ENCODE measurements at regions not wholly inside any gene's neighbourhood (a gene's known extent, or its start where the extent isn't known, plus 50 kb on each side); places are given as distances from the start of the nearest gene placed in this dataset.

DNA sequence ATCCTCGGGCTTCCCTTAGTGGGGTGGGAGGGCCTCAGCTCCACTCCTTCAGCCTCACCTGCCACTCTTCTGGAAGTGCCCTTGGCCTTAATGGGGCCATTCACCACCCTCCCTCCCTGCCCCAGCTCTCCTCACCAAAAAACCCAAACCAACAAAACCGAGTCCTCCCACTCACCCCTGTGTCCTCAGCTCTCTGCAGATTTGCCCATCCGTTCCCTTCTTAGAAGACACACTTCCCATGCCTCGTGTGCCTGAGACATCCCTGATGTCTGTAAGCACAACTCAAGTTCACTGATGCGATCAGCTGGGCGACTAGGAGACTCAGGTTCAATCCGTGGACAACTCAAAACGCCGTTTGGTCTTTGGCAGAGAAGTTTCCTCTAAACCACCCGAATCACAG lies 839.2 kb downstream of the TBC1D22A start:
- DNase-seq = no peak

DNA sequence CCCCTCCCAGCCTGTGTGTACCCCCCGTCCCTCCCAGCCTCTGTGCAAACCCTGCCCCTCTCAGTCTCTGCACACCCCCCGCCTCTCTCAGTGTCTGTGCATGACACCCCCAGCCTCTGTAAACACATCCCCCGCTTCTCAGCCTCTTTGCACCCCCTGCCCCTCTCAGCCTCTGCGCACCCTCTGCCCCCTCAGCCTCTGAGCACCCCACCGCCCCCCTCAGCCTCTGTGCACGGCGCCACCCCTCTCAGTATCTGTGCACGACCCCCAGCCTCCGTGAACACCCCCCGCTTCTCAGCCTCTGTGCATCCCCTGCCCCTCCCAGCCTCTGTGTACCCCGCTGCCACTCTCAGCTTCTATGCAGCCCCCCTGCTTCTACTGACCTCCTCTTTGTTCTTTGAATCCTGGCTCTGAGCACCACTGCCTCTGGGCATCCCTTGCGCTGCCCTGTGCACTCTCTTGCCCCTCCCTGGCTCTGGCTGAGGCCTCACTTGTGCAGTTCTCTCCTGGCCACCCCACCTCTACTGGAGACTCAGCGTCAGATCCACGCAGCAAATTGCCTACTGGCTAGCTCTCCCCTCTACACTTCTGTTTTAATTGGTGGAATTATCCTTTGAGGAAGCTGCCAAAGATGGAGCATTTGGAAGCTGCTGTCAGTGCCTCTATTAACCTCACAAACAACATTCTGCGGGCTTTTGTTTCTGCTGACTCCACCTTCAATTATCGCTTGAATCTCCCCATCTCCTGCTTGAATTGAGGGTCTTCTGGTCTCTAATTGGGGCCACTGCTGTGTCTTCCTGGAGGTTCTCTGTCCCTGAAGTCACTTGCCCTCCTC lies 838.6 kb downstream of the TBC1D22A start:
- no peak for DNase-seq

DNA sequence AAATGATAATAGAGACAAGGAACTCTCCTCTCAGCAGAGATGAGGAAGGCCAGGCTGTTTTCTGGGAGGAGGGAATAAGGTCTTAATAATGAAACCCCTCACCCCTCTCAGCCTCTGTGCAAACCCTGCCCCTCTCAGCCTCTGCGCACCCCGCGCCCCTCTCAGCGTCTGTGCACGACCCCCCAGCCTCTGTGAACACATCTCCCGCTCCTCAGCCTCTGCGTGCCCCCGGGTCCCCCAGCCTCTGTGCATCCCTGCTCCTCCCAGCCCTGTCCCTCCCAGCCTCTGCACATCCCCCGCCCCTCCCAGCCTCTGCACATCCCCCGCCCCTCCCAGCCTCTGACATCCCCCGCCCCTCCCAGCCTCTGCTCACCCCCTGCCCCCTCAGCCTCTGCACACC lies 837.8 kb downstream of the TBC1D22A start:
- no peak for DNase-seq

DNA sequence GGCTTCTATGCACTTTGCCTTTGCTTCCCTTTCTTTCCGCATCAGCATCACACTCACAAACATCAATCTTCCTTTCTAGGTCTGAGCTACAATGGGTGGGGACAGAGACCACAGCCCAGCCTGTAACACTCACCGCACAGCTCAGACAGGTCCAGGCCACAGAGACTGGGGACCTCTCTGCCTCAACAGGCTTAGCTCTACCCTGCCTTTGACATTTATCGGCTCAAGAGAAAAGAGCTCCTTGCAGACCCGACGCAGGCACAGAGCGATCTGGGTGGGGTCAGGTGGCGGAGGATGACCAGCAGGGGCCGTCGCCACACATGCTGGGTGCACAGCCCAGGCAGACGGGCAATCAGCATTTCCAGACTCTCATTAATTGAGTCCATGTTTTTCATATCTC lies 837.3 kb downstream of the TBC1D22A start:
- no peak for DNase-seq

DNA sequence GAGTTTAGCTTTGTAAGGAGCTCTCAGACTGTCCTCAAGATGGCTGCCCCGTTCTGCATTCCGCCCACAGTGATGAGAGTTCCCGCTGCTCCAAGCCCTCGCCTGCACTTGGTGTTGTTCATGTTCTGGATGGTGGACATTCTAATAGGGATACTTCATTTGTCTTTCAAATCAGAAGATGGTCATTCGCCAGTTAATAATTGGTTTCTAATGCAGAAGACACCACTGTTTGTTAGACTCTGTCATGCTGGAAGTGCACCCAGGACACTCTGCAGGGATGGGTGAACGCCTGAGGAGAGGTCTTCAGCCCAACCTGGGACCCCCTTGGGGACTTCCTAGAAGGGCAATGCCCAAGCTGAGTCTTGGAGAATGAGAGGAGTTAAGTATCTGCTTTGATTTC lies 836.4 kb downstream of the TBC1D22A start:
- no peak for DNase-seq

DNA sequence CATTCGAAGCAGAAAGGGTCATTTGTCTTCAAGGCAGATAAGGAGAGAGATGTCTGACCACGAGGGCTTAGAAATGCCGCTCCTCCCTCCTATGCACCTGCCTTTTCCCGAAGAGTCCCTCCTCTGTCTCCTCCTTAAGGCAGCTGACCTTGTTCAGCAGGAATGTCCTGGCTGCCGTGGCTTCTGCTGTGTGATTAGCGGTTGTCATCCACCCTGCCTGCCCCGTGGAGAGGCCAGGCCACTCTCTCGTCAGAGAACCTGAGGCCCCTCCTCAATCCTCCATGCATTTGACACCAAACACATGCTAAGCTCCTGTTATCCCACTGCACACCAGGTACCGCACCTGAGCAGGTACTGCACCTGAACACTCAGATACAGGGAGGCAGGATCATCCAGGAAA lies 834.6 kb downstream of the TBC1D22A start:
- no peak for DNase-seq

DNA sequence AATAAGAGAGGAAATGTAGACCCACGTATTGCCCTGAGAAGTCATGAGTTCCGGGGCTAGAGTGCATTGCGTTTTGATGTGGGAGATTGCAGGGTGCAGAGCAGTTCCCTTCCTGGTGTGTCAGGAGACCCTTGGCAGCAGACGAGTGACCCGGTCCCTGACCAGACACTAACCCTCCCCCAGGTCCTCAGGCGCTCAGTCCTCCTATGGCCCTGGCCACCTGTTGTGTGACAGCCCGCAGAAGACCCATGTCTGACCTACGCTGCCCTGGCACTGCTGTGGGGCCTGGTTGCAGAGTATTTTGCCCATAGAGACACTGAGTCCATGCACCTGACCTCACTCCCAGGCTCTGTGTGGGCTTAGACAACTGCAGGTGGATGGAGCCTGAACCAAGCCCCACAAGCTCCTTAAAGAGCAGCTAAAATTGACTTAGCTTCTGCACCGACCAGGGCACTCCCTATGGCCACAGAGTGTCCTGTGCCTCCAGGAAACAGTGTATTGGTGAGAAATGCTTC lies 833.8 kb downstream of the TBC1D22A start:
- DNase-seq = no peak

DNA sequence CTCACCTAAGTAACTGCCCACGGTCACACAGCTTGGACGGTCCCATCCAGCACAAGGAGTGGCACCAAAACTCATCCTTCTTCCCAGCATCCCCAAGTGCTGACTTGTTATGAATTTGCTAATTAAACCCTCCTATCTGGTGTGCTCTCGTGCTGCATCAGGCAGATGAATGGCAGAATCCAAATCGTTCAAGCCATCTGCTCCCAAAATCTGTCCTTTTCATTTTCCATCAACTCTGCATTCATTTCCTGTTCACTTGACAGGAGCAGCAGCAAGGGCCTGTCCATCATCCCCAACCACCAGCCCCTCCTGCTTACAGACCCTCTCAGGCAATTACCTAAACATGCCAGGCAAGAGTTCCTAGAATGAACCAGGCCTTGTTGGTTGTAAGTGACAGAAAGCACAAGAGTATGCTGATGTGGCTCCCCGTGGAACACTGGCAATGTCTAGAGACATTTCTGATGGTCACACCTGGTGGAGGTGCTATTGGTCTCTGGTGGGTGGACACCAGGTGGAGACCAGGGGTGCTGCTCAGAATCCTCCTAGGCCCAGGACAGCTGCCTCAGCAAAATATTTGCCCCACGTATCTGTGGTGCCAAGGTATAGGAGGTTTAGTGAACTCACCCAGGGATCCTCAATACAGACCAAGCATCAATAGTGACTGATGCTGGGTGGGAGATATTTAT lies 832.5 kb downstream of the TBC1D22A start:
- DNase-seq = no peak

DNA sequence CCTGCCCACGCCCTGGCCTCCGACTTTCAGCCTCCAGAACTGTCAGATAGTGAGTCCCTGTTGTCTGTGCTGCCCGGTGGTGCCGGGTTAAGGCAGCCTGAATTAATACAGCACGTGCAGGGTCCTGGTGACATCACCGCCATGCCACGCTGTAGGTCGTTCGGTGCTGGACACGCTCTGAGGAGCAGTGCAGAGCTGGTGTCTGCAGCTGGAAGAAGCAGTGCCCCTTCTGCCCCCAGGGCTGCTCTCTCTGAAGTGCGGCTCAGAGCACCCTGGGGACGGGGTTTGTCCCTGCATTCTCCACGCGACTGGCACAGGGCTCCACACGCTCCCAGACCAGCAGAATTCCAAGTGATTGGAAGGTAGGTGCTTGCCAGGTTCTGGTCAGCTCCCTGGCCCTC lies 831.5 kb downstream of the TBC1D22A start:
- no peak for DNase-seq

DNA sequence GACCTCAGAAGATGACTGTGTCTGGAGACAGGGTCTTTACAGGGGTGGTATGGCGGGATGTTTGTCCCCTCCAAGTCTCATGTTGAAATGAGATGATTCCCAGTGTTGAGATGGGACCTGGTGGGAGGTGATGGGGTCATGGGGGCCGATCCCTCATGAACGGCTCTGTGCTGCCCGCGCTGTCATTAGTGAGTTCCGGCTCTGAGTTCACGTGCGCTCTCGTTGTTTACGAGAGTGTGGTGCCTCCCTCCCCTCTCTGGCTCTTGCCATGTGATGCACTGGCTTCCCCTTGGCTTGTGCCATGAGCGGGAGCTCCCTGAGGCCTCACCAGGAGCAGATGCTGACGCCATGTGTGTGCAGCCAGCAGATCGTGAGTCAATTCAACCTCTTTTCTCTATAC lies 830.8 kb downstream of the TBC1D22A start:
- no peak for DNase-seq

DNA sequence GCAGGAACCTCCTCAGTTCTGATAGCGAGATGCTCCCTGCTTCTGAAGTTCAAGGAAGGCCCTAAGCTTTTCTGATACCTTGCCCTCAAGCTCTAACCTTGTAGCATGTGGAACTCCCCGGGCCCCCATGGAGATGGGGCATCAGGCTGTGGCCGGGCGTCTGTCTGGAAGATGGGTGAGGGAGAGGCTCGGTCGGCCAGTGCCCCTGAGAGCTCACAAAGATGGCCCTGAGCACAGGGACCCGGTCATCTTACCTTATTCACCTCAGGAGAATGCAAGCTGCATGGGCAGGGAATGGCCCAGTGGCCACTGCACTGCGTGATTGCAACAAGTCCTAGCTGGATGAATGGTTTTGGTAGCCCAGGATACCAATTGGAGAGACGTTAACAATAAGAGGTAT lies 830.3 kb downstream of the TBC1D22A start:
- no peak for DNase-seq

DNA sequence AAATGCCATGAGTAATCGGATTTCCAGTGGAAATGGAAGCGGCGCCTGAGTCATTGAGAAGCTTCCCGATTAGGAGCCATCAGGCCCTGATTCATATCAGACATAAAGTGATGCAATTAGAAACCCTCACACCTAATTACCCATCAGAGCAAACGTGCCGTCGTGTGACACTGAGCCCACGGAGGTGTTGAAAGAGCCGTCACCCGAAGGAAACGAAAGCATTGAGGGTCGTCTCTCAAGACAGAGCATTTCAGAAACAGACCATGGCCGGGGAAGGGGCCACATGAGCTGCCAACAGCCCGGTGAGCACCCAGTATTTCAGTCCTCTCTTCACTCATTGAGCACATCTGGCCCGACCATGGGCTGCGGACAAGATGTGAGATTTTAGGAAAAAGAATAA lies 829.3 kb downstream of the TBC1D22A start:
- no peak for DNase-seq

DNA sequence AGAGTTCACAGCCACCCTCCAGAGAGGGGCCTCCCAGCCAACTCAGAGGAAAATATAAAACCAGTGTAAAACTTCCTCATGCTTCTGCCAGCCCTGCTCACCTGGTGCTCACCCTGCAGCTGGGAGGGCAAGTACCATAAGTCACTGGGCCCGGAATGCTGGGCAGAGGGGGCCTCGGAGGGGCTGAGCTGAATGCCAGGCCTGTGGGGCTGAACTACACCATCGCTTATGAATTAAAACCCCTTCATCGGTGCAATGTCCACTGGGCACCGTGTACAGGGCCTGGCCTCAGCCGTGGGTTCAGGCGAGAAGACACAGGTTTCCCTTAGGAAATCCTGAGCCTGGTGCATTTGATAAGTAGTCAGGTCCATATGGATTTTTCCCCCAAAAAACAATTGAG lies 828.6 kb downstream of the TBC1D22A start:
- DNase-seq = no peak

DNA sequence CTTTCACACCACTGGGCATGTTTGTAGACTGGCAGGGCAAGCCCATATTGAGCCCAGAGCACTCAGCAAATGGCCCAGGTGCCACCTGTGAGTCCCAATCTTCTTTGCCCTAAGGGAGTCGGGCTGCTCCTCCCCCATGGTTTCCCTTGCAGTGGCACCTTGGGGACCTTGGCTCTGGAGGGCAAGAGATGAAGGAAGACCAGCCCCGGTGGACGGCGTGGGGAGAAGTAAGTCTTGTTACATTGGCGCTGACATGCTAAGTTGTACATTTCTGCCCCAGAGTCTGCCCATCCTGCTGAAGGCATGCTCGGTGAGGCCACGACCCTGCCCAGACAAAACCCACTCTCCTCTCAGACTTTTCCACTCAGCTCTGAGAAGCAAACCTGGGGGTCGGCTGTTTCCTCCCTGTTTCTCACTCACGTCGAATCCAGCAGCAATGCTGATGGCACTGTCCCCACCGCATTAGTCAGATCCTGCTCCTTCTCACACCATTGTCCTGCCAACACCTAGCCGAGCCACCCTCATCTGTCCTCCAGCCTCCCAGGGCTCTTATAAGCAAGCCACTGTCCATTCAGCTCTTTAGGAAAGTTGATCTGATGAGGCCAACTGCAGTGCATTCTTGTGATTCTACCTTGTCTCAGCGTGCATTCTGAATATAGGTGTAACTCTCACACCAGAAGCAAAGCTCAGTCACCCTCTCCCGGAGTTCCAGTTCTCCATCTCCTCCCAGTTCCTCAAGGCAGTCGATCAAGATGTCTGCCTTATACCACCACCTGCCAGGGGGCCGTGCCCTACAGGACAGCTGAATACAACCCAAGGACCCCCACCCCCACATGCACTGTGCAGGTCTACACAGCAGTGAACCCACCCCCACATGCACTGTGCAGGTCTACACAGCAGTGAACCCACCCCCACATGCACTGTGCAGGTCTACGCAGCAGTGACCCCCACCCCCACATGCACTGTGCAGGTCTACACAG lies 827.1 kb downstream of the TBC1D22A start:
- DNase-seq = no peak

DNA sequence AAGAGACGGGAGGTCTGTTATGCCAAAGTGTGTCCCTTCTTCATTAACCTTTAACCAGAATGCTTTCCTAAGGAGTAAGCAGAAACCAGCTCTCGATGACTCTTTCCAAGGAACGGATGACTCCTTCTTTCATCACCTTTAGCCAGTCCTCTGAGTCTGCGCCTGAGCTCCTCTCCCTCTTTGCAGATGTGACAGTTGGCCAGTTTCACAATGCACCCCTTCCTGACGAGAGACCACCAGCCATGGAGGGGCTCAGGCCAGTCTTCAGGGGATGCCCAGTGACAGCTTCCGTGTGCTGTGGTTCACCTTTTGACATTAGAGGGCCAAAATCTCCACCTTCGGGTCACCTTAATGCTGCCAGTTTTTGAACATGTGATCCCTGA lies 826.1 kb downstream of the TBC1D22A start:
- DNase-seq = no peak

DNA sequence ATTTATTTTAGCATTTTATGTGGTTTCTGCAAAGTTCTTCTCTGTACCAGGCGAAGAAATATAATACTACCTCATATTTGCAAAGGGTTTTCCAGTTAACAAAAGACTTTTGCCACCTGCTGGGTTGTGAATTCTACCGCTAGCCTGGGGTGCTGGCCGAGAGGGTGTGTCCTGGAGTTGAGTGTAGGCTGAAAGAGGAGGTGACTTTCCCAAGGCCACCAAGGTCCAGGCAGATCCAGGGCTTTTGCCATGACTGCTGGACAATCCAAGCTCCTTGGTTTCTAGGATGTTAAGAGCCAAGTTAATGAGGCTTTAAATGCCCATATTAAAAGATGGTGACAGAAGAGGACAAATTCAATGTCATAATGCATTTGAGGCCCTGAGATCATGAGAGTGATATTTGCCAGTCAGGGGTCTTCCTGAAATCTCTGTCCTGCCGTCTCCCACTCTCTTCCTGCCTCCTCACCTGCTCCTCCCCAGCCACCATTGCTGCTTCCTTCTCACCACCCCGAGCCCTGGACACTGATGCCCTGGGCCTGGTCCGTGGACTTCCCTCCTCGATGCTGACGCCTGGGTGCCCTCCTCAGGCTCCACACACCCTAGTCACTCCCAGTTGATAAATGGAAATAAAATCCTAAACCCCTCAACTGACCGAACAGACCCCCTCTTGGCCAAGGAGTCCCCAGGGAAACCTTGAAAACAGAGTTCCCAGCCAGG lies 825.6 kb downstream of the TBC1D22A start:
- no peak for DNase-seq

DNA sequence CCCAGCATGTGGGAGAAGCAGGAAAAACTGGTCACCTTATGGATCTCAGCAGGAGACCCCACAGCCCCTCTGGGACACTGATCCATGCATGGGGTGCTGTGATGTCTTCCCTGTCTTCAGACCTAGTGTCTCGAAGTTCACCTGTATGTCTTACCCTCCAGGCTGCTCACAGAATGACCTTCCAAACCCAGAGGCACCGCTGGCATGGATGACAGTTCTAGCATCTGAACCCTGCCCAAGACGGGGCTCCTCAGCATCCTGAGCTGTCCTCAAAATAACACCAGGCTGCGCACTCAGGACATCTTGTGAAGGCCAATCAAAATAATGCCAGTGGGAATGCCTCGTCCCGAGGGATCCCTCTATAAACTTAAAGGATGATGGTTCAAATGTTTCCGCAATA lies 824.9 kb downstream of the TBC1D22A start:
- no peak for DNase-seq

DNA sequence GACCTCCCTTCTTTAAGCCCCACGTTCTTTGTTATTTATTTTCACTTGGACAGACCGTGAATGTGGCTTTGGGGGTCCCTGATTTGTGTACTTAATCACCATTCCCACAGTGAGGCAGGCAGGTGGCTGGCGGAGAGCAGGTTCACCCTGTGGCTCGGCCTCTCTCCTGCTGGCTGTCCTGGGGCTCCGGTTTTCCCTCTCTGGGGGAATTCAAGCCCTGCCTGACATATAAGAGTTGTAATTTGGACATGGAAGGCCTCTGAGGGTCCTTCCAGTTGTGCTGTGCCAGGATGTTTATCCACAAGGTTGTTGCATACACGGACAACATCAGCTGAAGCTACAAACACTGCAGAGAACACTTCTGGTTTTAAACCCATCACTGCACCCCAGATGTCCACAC lies 824.5 kb downstream of the TBC1D22A start:
- no peak for DNase-seq

DNA sequence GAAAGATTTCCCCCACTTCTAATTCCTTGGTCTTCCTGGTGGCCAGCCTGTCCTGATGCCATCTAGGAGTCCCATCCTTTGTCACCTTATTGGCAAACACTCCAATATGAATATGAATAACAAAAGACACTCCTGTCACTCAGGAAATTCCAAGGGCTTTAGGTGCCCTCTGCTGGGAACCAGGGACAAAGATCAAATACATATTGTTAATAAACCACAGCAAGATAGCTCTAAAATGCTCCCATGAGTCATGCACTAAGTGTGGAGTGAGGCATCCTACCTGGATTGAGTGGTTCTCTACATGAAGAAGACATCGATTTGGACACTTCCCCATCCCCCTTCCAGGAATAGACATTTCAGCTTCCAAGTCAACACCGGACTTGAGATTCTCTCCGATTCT lies 823.6 kb downstream of the TBC1D22A start:
- no peak for DNase-seq

DNA sequence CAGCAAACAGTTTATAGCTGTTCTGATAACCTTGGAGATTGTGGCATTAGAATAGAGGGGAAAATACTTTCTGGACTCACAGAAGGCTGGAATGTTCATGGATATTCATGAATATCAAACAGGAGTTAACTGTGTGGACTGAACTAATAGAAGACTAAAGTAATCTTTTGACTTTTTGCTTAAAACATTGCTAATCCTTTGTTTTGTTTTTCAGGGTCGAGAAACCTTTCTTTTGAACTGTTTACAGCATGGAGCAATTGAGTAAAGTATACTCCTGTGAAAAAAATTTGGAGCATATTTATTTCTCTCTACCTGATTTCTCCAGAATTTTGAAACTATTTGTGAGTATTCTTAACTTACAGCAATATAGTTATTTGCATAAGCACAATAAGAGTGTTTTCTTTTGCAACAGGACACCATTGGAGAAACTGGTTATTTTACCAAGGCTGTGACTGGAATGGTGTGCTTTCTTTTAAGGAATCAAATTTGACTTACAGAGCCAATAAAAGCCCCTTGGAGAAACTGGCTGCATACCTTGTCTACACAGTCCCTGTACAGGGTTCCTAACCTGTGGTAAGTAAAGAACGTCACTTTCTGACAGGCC lies 821.6 kb downstream of the TBC1D22A start:
- DNase-seq = no peak

DNA sequence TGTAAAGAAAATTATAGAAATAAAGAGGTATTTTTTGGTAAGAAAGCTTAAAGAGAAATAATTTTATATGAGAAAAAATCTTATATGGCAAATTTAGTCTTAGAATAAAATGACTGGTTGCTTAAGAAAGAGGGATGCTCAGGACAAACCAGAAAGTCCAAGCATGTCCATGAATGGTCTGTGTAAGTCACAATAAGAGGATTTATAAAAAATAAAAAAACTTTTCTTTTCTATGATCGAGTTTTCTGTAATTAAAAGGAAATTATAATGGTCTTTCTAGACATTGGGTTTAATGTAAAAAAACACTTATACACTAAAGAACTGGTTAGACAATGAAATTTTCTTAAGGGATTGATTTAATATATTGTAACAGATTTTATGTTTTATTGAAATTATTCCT lies 819.6 kb downstream of the TBC1D22A start:
- DNase-seq = no peak

DNA sequence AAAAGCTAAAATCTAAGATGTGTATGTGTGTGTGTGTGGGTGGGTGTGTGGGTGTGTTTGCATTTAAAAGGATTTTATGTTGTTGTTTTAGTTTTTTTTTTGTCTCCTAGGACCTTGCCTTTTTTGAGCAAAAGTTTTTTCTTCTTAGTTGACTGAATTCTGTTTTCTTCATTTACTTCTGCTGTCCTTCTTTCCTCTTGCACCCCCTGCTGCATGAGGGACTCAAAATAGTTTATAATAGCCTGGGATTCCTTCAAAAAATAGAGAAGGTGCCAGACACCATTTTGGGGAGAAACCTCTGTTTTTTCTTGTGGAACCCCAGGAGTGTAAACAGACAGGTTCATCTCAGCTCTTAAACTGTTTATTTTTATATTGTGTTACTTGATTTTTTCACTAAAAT lies 817.7 kb downstream of the TBC1D22A start:
- no peak for DNase-seq

All from activated naive CD4-positive, alpha-beta T cell treated with anti-CD3 and anti-CD28 coated beads, Interleukin-2, amount 50 U/mL, for 16 hours (primary cell).